OCI-LY3 (cell line): ENCODE measurements at regions not wholly inside any gene's neighbourhood (a gene's known extent, or its start where the extent isn't known, plus 50 kb on each side); places are given as distances from the start of the nearest gene placed in this dataset.

ENCODE experiments used
- H2AFZ ChIP-seq: fragments of 200-600, 300-600 bp; shearing (Covaris generic); 2 replicates; pipeline ENCODE4 v1.6.0; 2014; ENCODE audit warnings: antibody characterized with exemption, low read depth, low read length
- H3K27ac ChIP-seq: fragments of 200-600, 300-600 bp; sonication (generic); 2 replicates; pipeline ENCODE4 v1.5.1; 2014; ENCODE audit warnings: mild to moderate bottlenecking, low read length, moderate library complexity, mixed read lengths
- H3K27me3 ChIP-seq: fragments of 200-600, 300-600 bp; sonication (generic); 2 replicates; pipeline ENCODE4 v1.6.1; 2014; ENCODE audit warnings: low read depth, low read length, mixed read lengths
- H3K36me3 ChIP-seq: fragments of 200-600, 300-600 bp; sonication (generic); replicated peaks from 2 replicates; pipeline ENCODE3; 2014; ENCODE audit warnings: low read depth, low read length, mixed read lengths
- H3K4me1 ChIP-seq: fragments of 300-600, 200-600 bp; sonication (generic); 2 replicates; pipeline ENCODE4 v1.6.1; 2014; ENCODE audit warnings: low read length, mixed read lengths
- H3K4me2 ChIP-seq: fragments of 200-600, 300-600 bp; sonication (generic); 2 replicates; pipeline ENCODE4 v1.6.1; 2014; ENCODE audit warnings: low read length, mixed read lengths
- H3K4me3 ChIP-seq: fragments of 300-600, 200-600 bp; sonication (generic); 2 replicates; pipeline ENCODE4 v1.5.1; 2014; ENCODE audit warnings: antibody characterized with exemption, mild to moderate bottlenecking, low read length, moderate library complexity
- H3K79me2 ChIP-seq: fragments of 300-600, 200-600 bp; shearing (Covaris generic); 2 replicates; pipeline ENCODE4 v1.6.1; 2014; ENCODE audit warnings: mild to moderate bottlenecking, low read length, mixed read lengths
- H3K9ac ChIP-seq: fragments of 300-600, 200-600 bp; shearing (Covaris generic); 2 replicates; pipeline ENCODE4 v1.6.0; 2014; ENCODE audit warnings: mild to moderate bottlenecking, low read length, moderate library complexity
- H3K9me3 ChIP-seq: fragments of 200-600, 300-600 bp; shearing (Covaris generic); 2 replicates; pipeline ENCODE4 v1.6.1; 2014; ENCODE audit warnings: low read length, mixed read lengths; ENCODE audit not compliant: insufficient read depth
- H4K20me1 ChIP-seq: fragments of 200-600, 300-600 bp; sonication (generic); 2 replicates; pipeline ENCODE4 v1.6.1; 2016; ENCODE audit warnings: low read length, mixed read lengths; ENCODE audit not compliant: insufficient read depth
- EZH2phosphoT487 ChIP-seq: fragments of 200-600 bp; shearing (Covaris generic); IDR thresholded peaks from 2 replicates; pipeline ENCODE4 v1.6.1; 2018; ENCODE audit warnings: antibody characterized with exemption, mixed run types, low read depth
- TF ChIP-seq, protein P1 (sequence below): fragments of 200-600, 300-600 bp; sonication (generic); IDR thresholded peaks from 2 replicates; pipeline ENCODE4 v1.5.1; 2014; ENCODE audit warnings: antibody characterized with exemption, low read length, low read depth

GRCh38 chr2:176639016-176639343 lies 369.7 kb downstream of the MTX2 start:
- H3K4me1 ChIP-seq = peaks cover 15% of the 10 kb centered on the region
- no peak overlapping the region for H3K4me3 ChIP-seq
- H3K27ac ChIP-seq = no peak overlapping the region
- peaks cover 39% of the 10 kb centered on the region for H3K27me3 ChIP-seq
- no peaks in the 10 kb centered on the region for H3K36me3 ChIP-seq
- H3K9ac ChIP-seq = no peak overlapping the region
- H2AFZ ChIP-seq = no peak overlapping the region
- no peaks in the 10 kb centered on the region for H3K79me2 ChIP-seq
- TF ChIP-seq, protein P1, sequence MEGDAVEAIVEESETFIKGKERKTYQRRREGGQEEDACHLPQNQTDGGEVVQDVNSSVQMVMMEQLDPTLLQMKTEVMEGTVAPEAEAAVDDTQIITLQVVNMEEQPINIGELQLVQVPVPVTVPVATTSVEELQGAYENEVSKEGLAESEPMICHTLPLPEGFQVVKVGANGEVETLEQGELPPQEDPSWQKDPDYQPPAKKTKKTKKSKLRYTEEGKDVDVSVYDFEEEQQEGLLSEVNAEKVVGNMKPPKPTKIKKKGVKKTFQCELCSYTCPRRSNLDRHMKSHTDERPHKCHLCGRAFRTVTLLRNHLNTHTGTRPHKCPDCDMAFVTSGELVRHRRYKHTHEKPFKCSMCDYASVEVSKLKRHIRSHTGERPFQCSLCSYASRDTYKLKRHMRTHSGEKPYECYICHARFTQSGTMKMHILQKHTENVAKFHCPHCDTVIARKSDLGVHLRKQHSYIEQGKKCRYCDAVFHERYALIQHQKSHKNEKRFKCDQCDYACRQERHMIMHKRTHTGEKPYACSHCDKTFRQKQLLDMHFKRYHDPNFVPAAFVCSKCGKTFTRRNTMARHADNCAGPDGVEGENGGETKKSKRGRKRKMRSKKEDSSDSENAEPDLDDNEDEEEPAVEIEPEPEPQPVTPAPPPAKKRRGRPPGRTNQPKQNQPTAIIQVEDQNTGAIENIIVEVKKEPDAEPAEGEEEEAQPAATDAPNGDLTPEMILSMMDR = no peak
- TF ChIP-seq EZH2phosphoT487 = no peak
- H3K4me2 ChIP-seq = no peak overlapping the region
- H3K9me3 ChIP-seq = no peaks in the 10 kb centered on the region
- H4K20me1 ChIP-seq = 0 out of 2 replicates have a peak, but pooled peaks cover 3% of the 10 kb centered on the region

DNA sequence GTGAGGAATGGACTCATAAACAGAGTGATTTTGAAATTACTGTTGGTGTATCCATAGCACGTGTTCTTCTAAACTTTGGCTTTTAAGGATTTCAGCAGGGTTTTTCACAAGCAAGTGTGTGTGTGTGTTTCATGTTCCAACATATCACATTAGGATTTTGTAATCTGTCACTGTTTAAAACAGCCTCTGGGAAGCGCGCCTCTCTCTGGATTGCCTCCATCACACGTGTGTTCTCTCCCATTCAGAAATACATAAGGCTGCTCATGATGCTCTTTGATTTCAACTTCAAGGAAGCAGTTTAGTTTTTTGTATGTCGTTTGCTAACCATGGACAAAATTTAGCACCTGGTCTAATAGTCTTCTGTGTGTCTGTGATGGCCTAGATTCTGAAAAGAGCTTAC lies 370.4 kb downstream of the MTX2 start:
- Histone ChIP-seq H3K4me2 (no peak overlapping the region), H3K4me3 (no peak overlapping the region), H3K4me1 (peaks cover 15% of the 10 kb centered on the region), H3K9ac (no peak overlapping the region), H3K27ac (no peak overlapping the region), H2AFZ (no peak overlapping the region), H3K36me3 (no peaks in the 10 kb centered on the region), H4K20me1 (0 out of 2 replicates have a peak, but pooled peaks cover 3% of the 10 kb centered on the region), H3K27me3 (peaks cover 44% of the 10 kb centered on the region), H3K9me3 (no peaks in the 10 kb centered on the region), H3K79me2 (no peaks in the 10 kb centered on the region)
- TF ChIP-seq, protein P1 = no peak
- no peak for TF ChIP-seq EZH2phosphoT487

GRCh38 chr2:176641436-176641835 lies 372.2 kb downstream of the MTX2 start:
- no peak overlapping the region for H3K4me2 ChIP-seq
- H3K36me3 ChIP-seq = no peaks in the 10 kb centered on the region
- no peak for TF ChIP-seq EZH2phosphoT487
- TF ChIP-seq, protein P1 = no peak
- peaks cover 15% of the 10 kb centered on the region for H3K4me1 ChIP-seq
- H3K79me2 ChIP-seq = no peaks in the 10 kb centered on the region
- 0 out of 2 replicates have a peak, but pooled peaks cover 3% of the 10 kb centered on the region for H4K20me1 ChIP-seq
- peaks cover 56% of the 10 kb centered on the region for H3K27me3 ChIP-seq
- H3K27ac ChIP-seq = no peak overlapping the region
- no peaks in the 10 kb centered on the region for H3K9me3 ChIP-seq
- no peak overlapping the region for H3K9ac ChIP-seq
- H2AFZ ChIP-seq = no peak overlapping the region
- no peak overlapping the region for H3K4me3 ChIP-seq

DNA sequence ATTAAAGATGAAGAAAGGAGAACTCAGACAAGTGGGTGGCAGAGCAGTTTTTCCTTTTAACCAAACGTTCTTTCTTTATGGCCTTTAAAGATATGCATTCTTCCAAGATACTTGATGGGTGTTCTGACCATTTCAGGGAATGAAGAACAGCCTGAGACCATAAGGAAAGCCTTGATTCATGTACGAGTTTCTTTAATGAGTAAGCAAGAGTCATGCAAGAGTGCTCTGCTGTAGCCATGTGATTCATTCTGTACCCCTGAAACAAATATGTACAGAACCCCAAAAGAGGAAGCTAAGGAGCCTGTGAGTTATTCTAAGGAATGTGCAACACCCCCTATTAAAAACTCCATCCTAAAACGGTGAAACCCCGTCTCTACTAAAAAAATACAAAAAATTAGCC lies 372.8 kb downstream of the MTX2 start:
- Histone ChIP-seq H3K4me3 (peak overlapping the region; percentile 46), H3K79me2 (no peaks in the 10 kb centered on the region), H3K27me3 (peaks cover 56% of the 10 kb centered on the region), H4K20me1 (0 out of 2 replicates have a peak, but pooled peaks cover 3% of the 10 kb centered on the region), H3K4me1 (peaks cover 15% of the 10 kb centered on the region), H2AFZ (no peak overlapping the region), H3K36me3 (no peaks in the 10 kb centered on the region), H3K4me2 (peak overlapping the region; percentile 66), H3K27ac (no peak overlapping the region), H3K9me3 (no peaks in the 10 kb centered on the region), H3K9ac (no peak overlapping the region)
- TF ChIP-seq EZH2phosphoT487 = no peak
- TF ChIP-seq, protein P1 = no peak
